ENCODE measurements at regions not wholly inside any gene's neighbourhood (a gene's known extent, or its start where the extent isn't known, plus 50 kb on each side); places are given as distances from the start of the nearest gene placed in this dataset.

DNA sequence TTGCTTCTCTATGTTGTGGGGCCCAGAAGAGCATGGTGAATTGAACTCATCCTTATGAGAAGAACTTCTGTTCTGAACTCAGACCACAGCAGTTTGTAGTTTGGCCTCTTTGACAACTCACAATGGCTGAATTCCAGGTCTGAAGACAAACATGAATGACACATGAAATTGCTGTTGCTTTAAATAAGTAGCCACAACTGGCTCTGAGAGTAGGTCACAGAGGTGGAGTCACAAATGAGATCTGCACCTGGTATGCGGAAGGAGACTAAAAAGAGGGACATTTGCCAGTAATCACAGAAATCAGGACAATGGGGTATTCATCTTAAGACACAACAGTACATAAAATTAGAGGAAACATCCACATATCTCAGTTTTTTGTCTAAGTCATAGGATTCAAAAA, 290.3 kb upstream of the MMADHC start:
- no peak overlapping the region for H3K4me3 ChIP-seq (replicated peaks in 1 of 4; ENCODE audit: control extremely low read depth in 1 of 4, insufficient read depth in 1 of 4, low read depth in 3 of 4, low read length in 4 of 4)
- DNase-seq (ENCODE audit: low read depth in 2 of 2) = peak in 1 of 2 donors; percentile 53
- TF ChIP-seq EZH2 (IDR thresholded peaks at IDR 0.05; ENCODE audit: low read length, missing control alignments) (no peak), CTCF (conservative IDR thresholded peaks at IDR 0.05 in 1 of 2, IDR thresholded peaks at IDR 0.05 in 1 of 2; ENCODE audit: low read depth in 1 of 2, low read length in 2 of 2) (no peak)
- H3K9ac ChIP-seq (ENCODE audit: insufficient read depth, low read length) = no peak overlapping the region
- H2AFZ ChIP-seq (ENCODE audit: low read length) = no peak overlapping the region
- H3K79me2 ChIP-seq (ENCODE audit: control insufficient read depth, insufficient read depth, low read length) = no peaks in the 10 kb centered on the region
- H3K36me3 ChIP-seq (ENCODE audit: control insufficient read depth, insufficient read depth, low read length) = no peaks in the 10 kb centered on the region
- H3K9me3 ChIP-seq (ENCODE audit: control insufficient read depth, insufficient read depth, low read depth, low read length) = no peaks in the 10 kb centered on the region
- no peak overlapping the region for H3K27ac ChIP-seq (ENCODE audit: insufficient read depth, low read length)
- H3K27me3 ChIP-seq (ENCODE audit: control insufficient read depth, insufficient read depth, low read length) = no peaks in the 10 kb centered on the region
- H3K4me1 ChIP-seq (ENCODE audit: control insufficient read depth, extremely low read depth, insufficient read depth, low read length) = no peaks in the 10 kb centered on the region
- no peak overlapping the region for H3K4me2 ChIP-seq (ENCODE audit: extremely low read depth, insufficient read depth, low read length)
- H4K20me1 ChIP-seq (ENCODE audit: control insufficient read depth, extremely low read depth, insufficient read depth, low read length) = no peaks in the 10 kb centered on the region

DNA sequence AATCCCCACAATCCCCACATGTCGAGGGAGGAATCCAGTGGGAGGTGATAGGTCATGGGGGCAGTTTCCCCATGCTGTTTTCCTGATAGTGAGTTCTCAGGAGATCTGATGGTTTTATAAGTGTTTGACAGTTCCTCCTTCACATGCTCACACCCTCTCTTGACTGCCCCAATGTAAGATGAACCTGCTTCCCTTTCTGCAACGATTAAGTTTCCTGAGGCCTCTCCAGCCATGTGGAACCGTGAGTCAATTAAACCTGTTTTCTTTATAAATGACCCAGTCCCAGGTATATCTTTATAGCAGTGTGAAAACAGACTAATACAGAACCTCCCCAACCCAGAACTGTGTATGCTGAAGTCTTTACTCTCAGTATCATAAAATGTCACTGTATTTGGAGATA, 289.5 kb upstream of the MMADHC start:
- Histone ChIP-seq H3K27me3 (ENCODE audit: control insufficient read depth, insufficient read depth, low read length) (no peaks in the 10 kb centered on the region), H3K9ac (ENCODE audit: insufficient read depth, low read length) (no peak overlapping the region), H3K4me1 (ENCODE audit: control insufficient read depth, extremely low read depth, insufficient read depth, low read length) (no peaks in the 10 kb centered on the region), H2AFZ (ENCODE audit: low read length) (no peak overlapping the region), H3K4me3 (replicated peaks in 1 of 4; ENCODE audit: control extremely low read depth in 1 of 4, insufficient read depth in 1 of 4, low read depth in 3 of 4, low read length in 4 of 4) (no peak overlapping the region), H3K36me3 (ENCODE audit: control insufficient read depth, insufficient read depth, low read length) (no peaks in the 10 kb centered on the region), H3K4me2 (ENCODE audit: extremely low read depth, insufficient read depth, low read length) (no peak overlapping the region), H3K79me2 (ENCODE audit: control insufficient read depth, insufficient read depth, low read length) (no peaks in the 10 kb centered on the region), H4K20me1 (ENCODE audit: control insufficient read depth, extremely low read depth, insufficient read depth, low read length) (no peaks in the 10 kb centered on the region), H3K9me3 (ENCODE audit: control insufficient read depth, insufficient read depth, low read depth, low read length) (no peaks in the 10 kb centered on the region), H3K27ac (ENCODE audit: insufficient read depth, low read length) (no peak overlapping the region)
- DNase-seq (ENCODE audit: low read depth in 2 of 2) = no peak
- TF ChIP-seq EZH2 (IDR thresholded peaks at IDR 0.05; ENCODE audit: low read length, missing control alignments) (no peak), CTCF (conservative IDR thresholded peaks at IDR 0.05 in 1 of 2, IDR thresholded peaks at IDR 0.05 in 1 of 2; ENCODE audit: low read depth in 1 of 2, low read length in 2 of 2) (no peak)

- no peak for DNase-seq (ENCODE audit: low read depth in 2 of 2)
- Histone ChIP-seq H3K9ac (ENCODE audit: insufficient read depth, low read length) (no peak overlapping the region), H3K4me3 (replicated peaks in 1 of 4; ENCODE audit: control extremely low read depth in 1 of 4, insufficient read depth in 1 of 4, low read depth in 3 of 4, low read length in 4 of 4) (no peak overlapping the region), H3K79me2 (ENCODE audit: control insufficient read depth, insufficient read depth, low read length) (no peaks in the 10 kb centered on the region), H3K36me3 (ENCODE audit: control insufficient read depth, insufficient read depth, low read length) (no peaks in the 10 kb centered on the region), H3K9me3 (ENCODE audit: control insufficient read depth, insufficient read depth, low read depth, low read length) (no peaks in the 10 kb centered on the region), H3K4me1 (ENCODE audit: control insufficient read depth, extremely low read depth, insufficient read depth, low read length) (no peaks in the 10 kb centered on the region), H2AFZ (ENCODE audit: low read length) (no peak overlapping the region), H3K4me2 (ENCODE audit: extremely low read depth, insufficient read depth, low read length) (no peak overlapping the region), H3K27ac (ENCODE audit: insufficient read depth, low read length) (no peak overlapping the region), H3K27me3 (ENCODE audit: control insufficient read depth, insufficient read depth, low read length) (no peaks in the 10 kb centered on the region), H4K20me1 (ENCODE audit: control insufficient read depth, extremely low read depth, insufficient read depth, low read length) (no peaks in the 10 kb centered on the region)
- TF ChIP-seq CTCF (conservative IDR thresholded peaks at IDR 0.05 in 1 of 2, IDR thresholded peaks at IDR 0.05 in 1 of 2; ENCODE audit: low read depth in 1 of 2, low read length in 2 of 2) (no peak), EZH2 (IDR thresholded peaks at IDR 0.05; ENCODE audit: low read length, missing control alignments) (no peak)
Measured at GRCh38 chr2:149873936-149874335, 286.4 kb upstream of the MMADHC start.

All from fibroblast of lung (primary cell).